Medulla oblongata (tissue), 1 donor: ENCODE measurements at regions not wholly inside any gene's neighbourhood (a gene's known extent, or its start where the extent isn't known, plus 50 kb on each side); places are given as distances from the start of the nearest gene placed in this dataset.

Source experiments
- DNase-seq: peaks from one replicate; pipeline ENCODE4 v3.0.0-alpha.2; 2015; ENCODE audit errors: extremely low spot score

DNA sequence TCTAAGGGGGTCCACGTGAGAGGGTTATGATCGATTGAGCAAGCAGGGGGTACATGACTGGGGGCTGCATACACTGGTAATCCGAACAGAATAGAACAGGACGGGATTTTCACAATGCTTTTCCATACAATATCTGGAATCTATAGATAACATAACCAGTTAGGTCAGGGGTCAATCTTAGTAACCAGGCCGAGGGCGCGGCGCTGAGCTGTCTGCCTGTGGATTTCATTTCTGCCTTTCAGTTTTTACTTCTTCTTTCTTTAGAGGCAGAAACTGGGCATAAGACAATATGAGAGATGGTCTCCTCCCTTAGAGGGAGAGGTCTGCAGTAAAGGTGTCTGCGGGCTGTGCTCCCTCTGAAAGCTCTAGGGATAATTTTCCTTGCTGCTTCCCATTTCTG lies 261.3 kb downstream of the XXYLT1 start:
- no peak for DNase-seq

DNA sequence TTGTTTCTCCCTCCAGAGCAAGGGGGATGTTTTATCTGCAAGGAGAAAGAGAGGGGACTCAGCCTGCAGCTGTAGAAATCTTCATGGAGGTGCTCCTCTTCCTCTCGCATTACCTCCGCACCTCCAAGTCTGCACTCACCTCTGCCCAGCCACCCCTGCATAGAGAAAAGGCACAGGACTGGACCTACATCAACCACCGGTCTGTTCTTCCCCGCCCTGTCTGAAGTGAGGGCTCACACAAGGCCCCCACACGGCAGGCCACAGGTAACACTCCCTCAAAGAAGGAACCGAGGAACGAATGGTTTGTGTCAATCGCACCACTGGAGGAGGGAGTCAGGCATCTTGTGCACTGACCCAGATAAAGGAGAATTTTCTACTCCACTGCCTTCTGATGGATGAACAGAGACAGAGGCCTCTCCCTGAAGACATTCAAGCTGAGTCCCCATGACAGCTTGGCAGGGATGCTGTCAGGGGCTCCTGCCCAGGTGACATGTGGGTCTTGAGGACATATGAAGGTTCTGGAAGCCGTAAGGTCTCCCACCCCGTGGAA lies 260.3 kb downstream of the XXYLT1 start:
- DNase-seq, result no peak

DNA sequence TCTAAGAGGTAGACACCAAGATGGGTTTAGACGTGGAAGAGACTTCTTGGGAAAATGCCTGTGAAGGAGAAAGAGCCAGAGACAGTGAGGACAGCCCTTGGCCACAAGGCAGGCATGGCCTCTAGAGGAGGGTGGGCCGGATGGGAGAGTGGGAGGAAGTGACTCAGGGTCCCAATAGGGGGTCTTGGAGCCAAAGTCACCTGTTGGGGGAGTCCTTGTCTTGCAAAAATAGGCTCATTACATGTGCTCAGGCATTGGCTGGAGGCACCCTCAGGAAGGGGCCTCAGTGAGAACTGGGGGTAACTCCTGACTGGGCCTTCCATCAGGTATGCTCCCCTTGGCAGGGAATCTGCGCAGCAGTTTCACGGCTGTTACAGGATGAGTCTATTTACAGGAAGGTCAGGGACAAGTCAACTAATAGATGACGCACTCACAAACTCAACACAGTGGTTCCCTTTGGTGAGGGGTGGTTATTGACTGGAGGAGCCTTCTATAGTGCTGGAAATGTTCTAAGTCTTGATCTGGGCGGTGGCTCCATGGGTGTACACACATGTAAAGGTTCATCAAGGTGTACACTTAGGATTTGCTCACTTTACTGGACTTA lies 259.6 kb downstream of the XXYLT1 start:
- no peak for DNase-seq

DNA sequence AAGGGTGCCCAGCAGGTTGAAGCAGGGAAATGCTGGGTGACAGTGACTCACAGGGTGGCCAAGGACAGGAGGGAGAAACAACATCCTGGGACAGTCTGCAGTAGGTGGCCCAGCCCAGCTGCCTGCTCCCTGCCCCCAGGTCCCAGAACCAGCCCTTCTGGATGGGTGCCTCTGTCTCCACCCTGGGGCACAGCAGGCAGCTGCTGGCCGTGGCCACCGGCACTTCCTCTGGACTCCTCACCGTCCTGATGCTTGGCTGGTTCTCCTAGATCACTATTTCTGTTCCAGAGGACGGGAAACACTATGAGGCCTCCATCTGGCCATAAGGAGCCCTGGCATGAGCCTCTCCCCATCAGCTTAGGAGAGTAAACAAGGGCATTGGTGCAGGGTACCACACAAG lies 258.9 kb downstream of the XXYLT1 start:
- no peak for DNase-seq

DNA sequence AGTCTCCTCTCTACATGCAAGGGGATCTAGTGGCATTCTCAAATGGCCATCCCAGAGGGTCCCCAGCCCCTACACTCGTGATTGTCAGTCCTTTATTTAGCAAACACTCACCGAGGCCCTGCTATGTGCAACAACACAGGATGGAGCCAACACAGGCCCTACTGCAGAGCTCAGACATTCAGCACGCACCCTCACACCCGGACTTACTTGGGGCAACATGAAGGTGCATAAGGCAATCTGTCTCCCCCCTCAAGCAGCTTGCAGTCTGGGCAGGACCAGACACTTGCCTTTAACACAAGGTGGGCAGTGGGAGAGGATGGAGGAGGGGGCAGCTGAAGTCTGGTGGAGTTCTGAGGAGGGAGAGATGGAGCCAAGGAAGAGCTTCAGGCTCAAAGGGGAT lies 258.4 kb downstream of the XXYLT1 start:
- no peak for DNase-seq

DNA sequence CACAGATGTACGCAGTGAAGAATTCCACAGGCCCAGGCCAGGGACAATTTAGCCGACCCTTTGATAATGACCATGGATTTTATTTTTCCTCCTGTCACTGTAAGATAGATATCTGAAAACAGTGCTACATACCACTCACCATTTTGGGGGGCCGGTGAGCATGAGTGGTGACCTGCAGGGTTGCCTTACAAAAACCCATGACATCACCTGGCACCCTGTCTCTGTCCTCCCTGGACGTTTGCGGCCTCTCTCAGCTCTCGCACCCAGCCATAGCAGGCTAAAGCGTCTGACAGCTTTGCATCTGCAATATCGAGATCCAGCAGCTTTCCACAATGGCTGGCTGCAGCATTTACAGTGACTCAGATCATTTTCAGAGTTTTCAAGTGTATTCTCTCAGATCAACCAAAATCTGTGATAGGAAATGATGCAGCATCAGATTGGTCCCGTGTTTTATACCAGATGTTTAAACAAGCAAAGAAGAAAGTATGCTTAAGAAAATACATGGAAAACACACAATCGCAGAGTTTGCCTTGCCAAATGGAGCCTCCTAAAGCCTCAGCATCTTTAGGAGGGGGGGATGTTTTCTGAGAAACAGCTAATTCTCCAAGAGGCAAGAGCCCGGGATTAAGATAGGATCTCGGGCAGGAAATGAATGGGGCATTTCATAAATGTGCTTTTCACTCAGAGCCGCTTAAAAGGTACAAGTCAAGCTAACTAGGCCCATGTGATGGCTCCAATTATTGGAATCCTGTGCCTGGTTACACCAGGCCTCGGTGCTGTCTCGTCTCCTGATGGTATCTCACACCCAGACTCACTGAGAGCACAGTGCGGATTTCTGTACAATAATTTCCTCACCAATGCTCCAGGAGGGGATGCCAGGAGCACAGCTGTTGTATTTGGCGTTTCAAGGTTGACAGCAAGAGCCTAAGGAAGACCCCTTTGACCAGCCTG lies 257.3 kb downstream of the XXYLT1 start:
- no peak for DNase-seq

DNA sequence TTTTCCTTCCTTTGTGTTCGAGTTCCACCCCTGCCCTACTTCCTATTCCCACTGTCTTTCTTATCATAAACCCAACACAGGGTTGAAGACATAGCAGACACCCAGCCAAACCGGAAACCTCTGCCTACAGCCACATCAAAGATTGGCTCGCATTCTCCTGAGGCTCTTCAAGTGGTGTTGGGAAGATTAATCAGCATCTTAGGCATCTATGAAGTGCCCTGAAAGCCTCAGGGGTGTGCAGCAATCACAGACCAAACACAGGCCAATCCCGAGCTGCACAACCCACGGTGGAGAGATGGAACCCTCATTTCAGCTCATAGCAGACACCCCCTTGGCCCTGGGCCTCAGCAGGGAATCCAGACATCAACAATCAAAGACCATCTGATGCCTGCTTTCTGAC lies 255.9 kb downstream of the XXYLT1 start:
- DNase-seq, result no peak

DNA sequence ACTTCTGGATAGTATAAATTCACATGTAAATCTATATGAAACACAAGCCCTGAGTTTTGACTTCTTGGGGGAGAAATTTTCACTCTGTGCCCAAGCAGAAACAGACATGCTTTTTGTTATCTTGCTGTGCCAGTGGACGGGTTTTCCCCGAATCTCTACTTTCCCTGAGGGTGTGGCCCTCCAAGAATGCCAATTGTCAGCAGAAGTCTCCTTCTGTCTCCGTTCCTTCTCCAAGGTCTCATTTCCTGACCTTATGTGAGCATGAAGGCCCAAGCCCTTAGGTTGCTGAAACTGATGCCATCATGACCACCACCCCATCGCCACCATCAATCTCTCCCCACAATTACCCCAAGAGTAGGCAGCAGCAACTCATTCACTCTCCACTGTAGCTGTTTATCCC lies 253.8 kb downstream of the XXYLT1 start:
- DNase-seq, result no peak
